ENCODE measurements at regions not wholly inside any gene's neighbourhood (a gene's known extent, or its start where the extent isn't known, plus 50 kb on each side); places are given as distances from the start of the nearest gene placed in this dataset.

GRCh38 chr3:148020861-148021260 is 611.7 kb downstream of the ZIC1 start:
- no peak for TF ChIP-seq POLR2A (IDR thresholded peaks at IDR 0.05)
- no peak for TF ChIP-seq CTCF (IDR thresholded peaks at IDR 0.05)
- no peak for TF ChIP-seq EP300 (IDR thresholded peaks at IDR 0.05)
- H3K27me3 ChIP-seq, result no peaks in the 10 kb centered on the region
- no peaks in the 10 kb centered on the region for H3K4me1 ChIP-seq
- DNase-seq (ENCODE audit: low spot score in 2 of 2), result no peak
- no peak overlapping the region for H3K27ac ChIP-seq
- H3K4me3 ChIP-seq, result no peak overlapping the region
- 73 to 83% methylated on average over 1 of the region's 1 CpG for WGBS, 2 donors
- H3K36me3 ChIP-seq, result no peaks in the 10 kb centered on the region
- peaks cover 0 to 29% (median 3%) of the 10 kb centered on the region in 4 donors for H3K9me3 ChIP-seq

GRCh38 chr3:148021381-148021780 is 612.2 kb downstream of the ZIC1 start:
- peaks cover 0 to 24% (median 3%) of the 10 kb centered on the region in 4 donors for H3K9me3 ChIP-seq
- 91 to 95% methylated on average over 6 of the region's 6 CpGs for WGBS, 2 donors
- H3K27ac ChIP-seq, result no peak overlapping the region
- no peak for DNase-seq (ENCODE audit: low spot score in 2 of 2)
- no peaks in the 10 kb centered on the region for H3K4me1 ChIP-seq
- H3K4me3 ChIP-seq, result no peak overlapping the region
- no peaks in the 10 kb centered on the region for H3K36me3 ChIP-seq
- no peak for TF ChIP-seq POLR2A (IDR thresholded peaks at IDR 0.05)
- no peak for TF ChIP-seq CTCF (IDR thresholded peaks at IDR 0.05)
- no peaks in the 10 kb centered on the region for H3K27me3 ChIP-seq

- H3K36me3 ChIP-seq, result no peaks in the 10 kb centered on the region
- 74 to 81% methylated on average over 6 of the region's 6 CpGs for WGBS, 2 donors
- TF ChIP-seq POLR2A (IDR thresholded peaks at IDR 0.05) (no peak), CTCF (IDR thresholded peaks at IDR 0.05) (no peak), EP300 (IDR thresholded peaks at IDR 0.05) (no peak)
- peaks cover 0 to 4% (median 0%) of the 10 kb centered on the region in 4 donors for H3K9me3 ChIP-seq
- H3K4me3 ChIP-seq, result no peak overlapping the region
- H3K27ac ChIP-seq, result no peak overlapping the region
- no peaks in the 10 kb centered on the region for H3K27me3 ChIP-seq
- no peaks in the 10 kb centered on the region for H3K4me1 ChIP-seq
- DNase-seq (ENCODE audit: low spot score in 2 of 2), result no peak
Observed at GRCh38 chr3:148023994-148024393, 614.8 kb downstream of the ZIC1 start.

- no peak for DNase-seq (ENCODE audit: low spot score in 2 of 2)
- Histone ChIP-seq H3K4me1 (no peaks in the 10 kb centered on the region), H3K27ac (no peak overlapping the region), H3K9me3 (no peaks in the 10 kb centered on the region), H3K4me3 (no peak overlapping the region), H3K27me3 (no peaks in the 10 kb centered on the region), H3K36me3 (no peaks in the 10 kb centered on the region)
- TF ChIP-seq CTCF (IDR thresholded peaks at IDR 0.05) (no peak), EP300 (IDR thresholded peaks at IDR 0.05) (no peak), POLR2A (IDR thresholded peaks at IDR 0.05) (no peak)
- 76 to 86% methylated on average over 6 of the region's 6 CpGs for WGBS, 2 donors
Observed at GRCh38 chr3:148026009-148026588, 616.9 kb downstream of the ZIC1 start.

GRCh38 chr3:148030975-148031374 is 621.8 kb downstream of the ZIC1 start:
- Histone ChIP-seq H3K27me3 (no peaks in the 10 kb centered on the region), H3K4me1 (no peaks in the 10 kb centered on the region), H3K36me3 (no peaks in the 10 kb centered on the region), H3K4me3 (no peak overlapping the region), H3K9me3 (no peaks in the 10 kb centered on the region), H3K27ac (no peak overlapping the region)
- 83 to 86% methylated on average over 2 of the region's 2 CpGs for WGBS, 2 donors
- DNase-seq (ENCODE audit: low spot score in 2 of 2), result no peak
- TF ChIP-seq EP300 (IDR thresholded peaks at IDR 0.05) (no peak), POLR2A (IDR thresholded peaks at IDR 0.05) (no peak), CTCF (IDR thresholded peaks at IDR 0.05) (no peak)
